Inflammatory macrophage treated with lipopolysaccharide for 1 hour (primary cell): ENCODE measurements at regions not wholly inside any gene's neighbourhood (a gene's known extent, or its start where the extent isn't known, plus 50 kb on each side); places are given as distances from the start of the nearest gene placed in this dataset.

ENCODE experiments used
- DNase-seq, 2 donors: peaks; one replicate each; pipeline ENCODE4 v3.0.0-alpha.2; 2020 to 2022

- DNase-seq, result no peak
Observed at GRCh38 chr11:106614262-106614661, 404.0 kb downstream of the GUCY1A2 start.

GRCh38 chr11:106619320-106619990 lies 398.8 kb downstream of the GUCY1A2 start:
- no peak for DNase-seq

GRCh38 chr11:106621484-106621883 lies 396.8 kb downstream of the GUCY1A2 start:
- no peak for DNase-seq
